Parathyroid adenoma (tissue), 2 donors: ENCODE measurements at regions not wholly inside any gene's neighbourhood (a gene's known extent, or its start where the extent isn't known, plus 50 kb on each side); places are given as distances from the start of the nearest gene placed in this dataset.
"Not testable (repeated sequence)": the region's sequence is repeated elsewhere in the genome, so short reads cannot be mapped to it uniquely, and the experiment has no call there.

Source experiments
- H2AFZ ChIP-seq: fragments of 300-600 bp; sonication (generic); one replicate; pipeline ENCODE4 v1.7.0; 2017; ENCODE audit warnings: antibody characterized with exemption, mild to moderate bottlenecking
- H3K27ac ChIP-seq: fragments of 300-600 bp; sonication (generic); one replicate; pipeline ENCODE4 v1.7.0; 2017
- H3K27me3 ChIP-seq: fragments of 300-600 bp; sonication (generic); one replicate; pipeline ENCODE4 v1.7.0; 2017; ENCODE audit warnings: low read length; ENCODE audit not compliant: control insufficient read depth, insufficient read depth
- H3K36me3 ChIP-seq: fragments of 300-600 bp; sonication (generic); one replicate; pipeline ENCODE4 v1.7.0; 2017; ENCODE audit warnings: low read length; ENCODE audit not compliant: control insufficient read depth, insufficient read depth
- H3K4me1 ChIP-seq: fragments of 300-600 bp; sonication (generic); one replicate; pipeline ENCODE4 v1.7.0; 2017; ENCODE audit warnings: control low read depth
- H3K4me2 ChIP-seq: fragments of 300-600 bp; sonication (generic); one replicate; pipeline ENCODE4 v1.7.0; 2017; ENCODE audit warnings: low read length
- H3K4me3 ChIP-seq: fragments of 300-600 bp; sonication (generic); one replicate; pipeline ENCODE4 v1.7.0; 2017; ENCODE audit warnings: low read depth, low read length
- H3K79me2 ChIP-seq: fragments of 300-600 bp; sonication (generic); one replicate; pipeline ENCODE4 v1.7.0; 2017; ENCODE audit warnings: control low read depth
- H3K9ac ChIP-seq: fragments of 300-600 bp; sonication (generic); one replicate; pipeline ENCODE4 v1.7.0; 2017; ENCODE audit warnings: mild to moderate bottlenecking
- H3K9me3 ChIP-seq: fragments of 300-600 bp; sonication (generic); one replicate; pipeline ENCODE4 v1.7.0; 2017; ENCODE audit warnings: low read length; ENCODE audit not compliant: control insufficient read depth
- TF ChIP-seq, protein P1 (sequence below): fragments of 300-600 bp; sonication (generic); IDR thresholded peaks from one replicate; pipeline ENCODE4 v1.7.0; 2017; ENCODE audit warnings: antibody characterized with exemption, mild to moderate bottlenecking
- donor health status: primary hyperparathyroidism.

DNA sequence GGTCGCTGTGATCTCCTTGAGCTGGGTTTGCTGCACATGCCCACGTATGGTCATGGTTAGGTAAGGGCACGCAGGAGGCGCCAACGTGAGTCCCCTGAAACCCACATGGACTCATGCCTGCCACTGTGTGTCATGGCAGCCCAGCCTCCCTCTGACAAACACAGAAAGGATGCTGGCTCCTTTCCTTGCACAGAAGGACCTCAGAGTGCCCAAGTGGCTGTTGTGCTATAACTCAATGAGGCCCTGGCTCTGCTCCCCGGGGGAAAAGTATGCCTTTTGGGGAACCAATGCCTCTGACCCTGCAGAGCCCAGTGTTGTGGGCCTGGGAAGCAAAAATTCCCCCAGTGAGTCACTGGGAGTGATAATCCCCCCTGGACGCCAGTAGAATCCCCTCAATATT lies 233.9 kb downstream of the VAPA start:
- H3K4me1 ChIP-seq: peaks cover 11% of the 10 kb centered on the region
- H3K9me3 ChIP-seq: no peaks in the 10 kb centered on the region
- no peaks in the 10 kb centered on the region for H3K27me3 ChIP-seq
- no peaks in the 10 kb centered on the region for H3K36me3 ChIP-seq
- no peak overlapping the region for H3K9ac ChIP-seq
- H3K27ac ChIP-seq: no peak overlapping the region
- H3K4me2 ChIP-seq: no peak overlapping the region
- no peaks in the 10 kb centered on the region for H3K79me2 ChIP-seq
- TF ChIP-seq, protein P1, sequence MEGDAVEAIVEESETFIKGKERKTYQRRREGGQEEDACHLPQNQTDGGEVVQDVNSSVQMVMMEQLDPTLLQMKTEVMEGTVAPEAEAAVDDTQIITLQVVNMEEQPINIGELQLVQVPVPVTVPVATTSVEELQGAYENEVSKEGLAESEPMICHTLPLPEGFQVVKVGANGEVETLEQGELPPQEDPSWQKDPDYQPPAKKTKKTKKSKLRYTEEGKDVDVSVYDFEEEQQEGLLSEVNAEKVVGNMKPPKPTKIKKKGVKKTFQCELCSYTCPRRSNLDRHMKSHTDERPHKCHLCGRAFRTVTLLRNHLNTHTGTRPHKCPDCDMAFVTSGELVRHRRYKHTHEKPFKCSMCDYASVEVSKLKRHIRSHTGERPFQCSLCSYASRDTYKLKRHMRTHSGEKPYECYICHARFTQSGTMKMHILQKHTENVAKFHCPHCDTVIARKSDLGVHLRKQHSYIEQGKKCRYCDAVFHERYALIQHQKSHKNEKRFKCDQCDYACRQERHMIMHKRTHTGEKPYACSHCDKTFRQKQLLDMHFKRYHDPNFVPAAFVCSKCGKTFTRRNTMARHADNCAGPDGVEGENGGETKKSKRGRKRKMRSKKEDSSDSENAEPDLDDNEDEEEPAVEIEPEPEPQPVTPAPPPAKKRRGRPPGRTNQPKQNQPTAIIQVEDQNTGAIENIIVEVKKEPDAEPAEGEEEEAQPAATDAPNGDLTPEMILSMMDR: no peak
- H3K4me3 ChIP-seq: no peak overlapping the region
- no peak overlapping the region for H2AFZ ChIP-seq

DNA sequence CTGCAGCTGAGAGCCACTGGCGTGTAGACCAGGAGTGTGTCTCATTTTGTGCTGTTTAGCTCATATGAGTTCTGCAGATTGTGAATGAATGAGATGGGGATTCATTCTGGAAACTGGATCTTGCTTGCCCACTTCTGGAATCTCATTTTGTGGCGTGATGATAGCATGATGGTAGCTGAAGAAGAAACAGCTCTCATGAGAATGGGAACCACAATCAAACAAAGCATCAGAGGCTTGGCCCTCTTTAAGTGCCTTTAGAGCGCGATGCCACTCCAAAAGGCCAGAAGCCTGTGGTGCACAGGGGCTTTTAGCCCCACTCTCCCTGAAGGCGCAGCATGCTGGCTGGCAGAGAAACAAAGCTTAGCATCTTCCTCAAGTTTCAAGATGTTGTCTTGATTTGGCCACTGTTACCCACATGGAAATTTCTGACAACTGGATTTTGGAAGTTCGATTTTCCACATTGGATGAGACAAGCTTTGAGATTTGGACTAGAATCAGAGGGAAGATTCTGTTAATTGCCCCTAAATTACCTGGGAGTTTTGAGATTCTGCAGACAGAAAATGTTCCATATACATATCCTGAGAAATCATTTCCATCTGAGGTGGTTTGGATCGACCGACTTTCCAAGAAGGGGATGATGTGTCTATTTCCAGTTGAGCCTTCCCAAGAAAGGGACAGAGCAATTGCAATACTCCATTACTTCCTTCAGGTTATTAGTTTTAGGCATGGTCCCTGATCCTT lies 234.5 kb downstream of the VAPA start:
- Histone ChIP-seq H3K36me3 (no peaks in the 10 kb centered on the region), H3K27ac (no peak overlapping the region), H3K9ac (no peak overlapping the region), H3K4me1 (peaks cover 7% of the 10 kb centered on the region), H3K27me3 (no peaks in the 10 kb centered on the region), H2AFZ (no peak overlapping the region), H3K79me2 (no peaks in the 10 kb centered on the region), H3K9me3 (no peaks in the 10 kb centered on the region), H3K4me2 (no peak overlapping the region), H3K4me3 (no peak overlapping the region)
- TF ChIP-seq, protein P1: no peak

DNA sequence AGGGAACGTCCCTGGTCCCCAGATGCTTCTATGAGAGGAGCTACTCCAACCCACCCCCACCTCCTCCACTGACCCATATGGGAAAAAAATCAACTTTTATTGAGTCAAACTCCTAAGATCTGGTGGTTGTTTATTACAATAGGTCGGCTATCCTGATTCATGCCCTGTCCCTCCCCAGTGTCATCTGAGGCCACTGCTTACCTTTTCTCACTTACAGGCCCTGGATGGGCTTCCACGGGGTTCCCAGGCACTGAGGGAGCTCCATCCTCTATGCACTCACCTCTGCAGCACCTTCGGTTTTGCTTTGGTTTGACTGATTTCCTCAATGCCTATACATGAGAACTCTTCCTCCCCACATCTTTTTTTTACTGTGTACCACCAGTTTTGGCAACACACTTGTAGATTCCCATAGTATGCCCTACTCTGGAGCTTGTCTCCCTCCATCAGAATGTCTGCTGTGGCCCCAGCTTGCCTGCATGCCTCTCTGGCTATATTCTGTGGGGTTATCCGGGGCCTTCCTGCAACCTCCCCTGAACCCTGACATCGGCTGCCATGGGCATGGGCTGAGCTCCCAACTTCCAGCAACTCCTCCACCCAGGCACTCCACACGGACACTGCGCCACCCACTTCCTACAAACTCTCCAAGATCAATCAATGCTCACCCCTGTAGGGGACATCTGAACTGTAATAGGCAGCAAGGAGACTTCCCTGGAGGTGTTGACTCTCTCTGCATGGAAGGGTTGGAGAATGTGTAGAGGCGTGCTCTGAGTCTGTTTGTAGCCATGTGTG lies 236.1 kb downstream of the VAPA start:
- Histone ChIP-seq H3K9me3 (no peaks in the 10 kb centered on the region), H2AFZ (no peak overlapping the region), H3K27ac (no peak overlapping the region), H3K79me2 (no peaks in the 10 kb centered on the region), H3K9ac (no peak overlapping the region), H3K4me1 (no peaks in the 10 kb centered on the region), H3K4me3 (no peak overlapping the region), H3K36me3 (no peaks in the 10 kb centered on the region), H3K27me3 (no peaks in the 10 kb centered on the region), H3K4me2 (no peak overlapping the region)
- TF ChIP-seq, protein P1: no peak

DNA sequence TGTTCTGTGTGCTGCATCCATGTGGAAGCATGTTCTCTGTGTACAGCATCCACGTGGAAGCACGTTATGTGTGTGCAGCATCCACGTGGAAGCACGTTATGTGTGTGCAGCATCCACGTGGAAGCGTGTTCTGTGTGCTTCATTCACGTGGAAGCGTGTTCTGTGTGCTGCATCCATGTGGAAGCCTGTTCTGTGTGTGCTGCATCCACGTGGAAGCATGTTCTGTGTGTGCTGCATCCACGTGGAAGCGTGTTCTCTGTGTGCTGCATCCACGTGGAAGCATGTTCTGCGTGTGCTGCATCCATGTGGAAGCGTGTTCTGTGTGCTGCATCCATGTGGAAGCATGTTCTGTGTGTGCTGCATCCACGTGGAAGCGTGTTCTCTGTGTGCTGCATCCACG lies 236.8 kb downstream of the VAPA start:
- not testable (repeated sequence) for H3K4me3 ChIP-seq, H3K79me2 ChIP-seq, H3K27me3 ChIP-seq, H3K9ac ChIP-seq, H3K9me3 ChIP-seq, H3K4me2 ChIP-seq, H2AFZ ChIP-seq, H3K27ac ChIP-seq, H3K36me3 ChIP-seq, H3K4me1 ChIP-seq

DNA sequence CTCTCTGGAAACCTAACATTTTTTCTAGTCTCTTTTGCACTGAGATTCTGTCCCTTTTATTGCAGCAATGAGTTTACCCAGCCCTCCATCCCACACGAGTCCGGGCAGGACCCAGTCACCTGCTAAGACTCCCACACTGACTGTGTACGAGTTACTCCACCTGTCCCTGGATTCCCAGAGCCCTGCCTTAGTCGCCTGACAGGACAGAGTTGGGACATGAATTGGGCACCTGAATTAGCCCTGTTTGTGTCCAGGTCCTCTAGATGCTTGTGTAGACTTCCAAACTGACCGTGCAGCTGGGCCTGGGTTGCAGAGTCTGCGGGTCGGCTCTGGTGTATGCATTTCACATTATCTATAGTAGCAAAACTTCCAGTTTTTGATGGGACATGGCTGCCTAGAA lies 238.7 kb downstream of the VAPA start:
- Histone ChIP-seq H3K27me3 (no peaks in the 10 kb centered on the region), H3K9ac (no peak overlapping the region), H3K36me3 (no peaks in the 10 kb centered on the region), H3K27ac (no peak overlapping the region), H3K4me1 (no peaks in the 10 kb centered on the region), H3K4me2 (no peak overlapping the region), H3K79me2 (no peaks in the 10 kb centered on the region), H3K4me3 (no peak overlapping the region), H3K9me3 (no peaks in the 10 kb centered on the region), H2AFZ (no peak overlapping the region)
- TF ChIP-seq, protein P1: no peak
